IPS-NIHi7 (cell line): ENCODE measurements at regions not wholly inside any gene's neighbourhood (a gene's known extent, or its start where the extent isn't known, plus 50 kb on each side); places are given as distances from the start of the nearest gene placed in this dataset.
A peak's percentile ranks its signal among the peaks of the same experiment; 100 is the strongest.
"Not testable (repeated sequence)": the region's sequence is repeated elsewhere in the genome, so short reads cannot be mapped to it uniquely, and the experiment has no call there.

Experiments used
- DNase-seq: peaks from one replicate; pipeline ENCODE4 v3.0.0; 2012; ENCODE audit warnings: mixed read lengths; ENCODE audit errors: extremely low spot score

- DNase-seq: not testable (repeated sequence)
Observed at GRCh38 chr3:75840160-75840559, 54.8 kb upstream of the ZNF717 start.

DNA sequence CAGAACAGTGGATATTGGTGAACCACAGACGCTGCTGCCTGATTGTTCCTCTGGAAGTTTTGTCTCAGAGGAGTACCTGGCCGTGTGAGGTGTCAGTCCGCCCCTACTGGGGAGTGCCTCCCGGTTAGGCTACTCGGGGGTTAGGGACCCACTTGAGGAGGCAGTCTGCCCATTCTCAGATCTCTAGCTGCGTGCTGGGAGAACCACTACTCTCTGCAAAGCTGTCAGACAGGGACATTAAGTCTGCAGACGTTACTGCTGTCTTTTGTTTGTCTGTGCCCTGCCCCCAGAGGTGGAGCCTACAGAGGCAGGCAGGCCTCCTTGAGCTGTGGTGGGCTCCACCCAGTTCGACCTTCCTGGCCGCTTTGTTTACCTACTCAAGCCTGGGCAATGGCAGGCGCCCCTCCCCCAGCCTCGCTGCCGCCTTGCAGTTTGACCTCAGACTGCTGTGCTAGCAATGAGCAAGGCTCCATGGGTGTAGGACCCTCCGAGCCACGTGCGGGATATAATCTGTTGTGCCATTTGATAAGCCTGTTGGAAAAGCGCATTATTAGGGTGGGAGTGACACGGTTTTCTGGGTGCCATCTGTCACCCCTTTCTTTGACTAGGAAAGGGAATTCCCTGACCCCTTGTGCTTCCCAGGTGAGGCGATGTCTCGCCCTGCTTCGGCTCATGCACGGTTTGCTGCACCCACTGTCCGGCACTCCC lies 65.1 kb upstream of the ZNF717 start:
- DNase-seq: not testable (repeated sequence)

- DNase-seq: no peak
Observed at GRCh38 chr3:75863130-75863529, 77.8 kb upstream of the ZNF717 start.

GRCh38 chr3:75863878-75864277 lies 78.5 kb upstream of the ZNF717 start:
- no peak for DNase-seq

- DNase-seq: not testable (repeated sequence)
Observed at GRCh38 chr3:75883719-75884118, 98.4 kb upstream of the ZNF717 start.

GRCh38 chr3:75886971-75887526 lies 101.7 kb upstream of the ZNF717 start:
- DNase-seq: peak; percentile 21

GRCh38 chr3:75894234-75894633 lies 108.9 kb upstream of the ZNF717 start:
- no peak for DNase-seq

DNA sequence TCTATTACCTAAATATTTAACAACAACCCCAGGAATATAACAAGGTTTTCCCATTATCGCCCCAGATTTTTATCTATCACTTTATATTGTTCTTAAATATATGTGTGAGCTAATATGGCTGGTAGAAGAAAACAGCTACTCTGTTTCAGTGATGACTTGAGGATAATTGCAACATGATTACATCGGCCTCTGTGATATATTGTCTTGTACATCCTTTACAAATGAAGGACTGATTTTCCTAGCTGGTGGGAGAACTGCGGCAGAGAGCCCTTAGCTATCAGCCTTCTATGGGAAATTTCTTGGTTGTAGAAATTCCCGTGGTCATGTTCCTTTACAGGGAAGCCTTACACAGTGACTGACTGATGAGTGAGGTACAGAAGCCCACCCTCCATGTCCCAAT lies 110.9 kb upstream of the ZNF717 start:
- DNase-seq: no peak

GRCh38 chr3:75901446-75901845 lies 116.1 kb upstream of the ZNF717 start:
- DNase-seq: not testable (repeated sequence)

DNA sequence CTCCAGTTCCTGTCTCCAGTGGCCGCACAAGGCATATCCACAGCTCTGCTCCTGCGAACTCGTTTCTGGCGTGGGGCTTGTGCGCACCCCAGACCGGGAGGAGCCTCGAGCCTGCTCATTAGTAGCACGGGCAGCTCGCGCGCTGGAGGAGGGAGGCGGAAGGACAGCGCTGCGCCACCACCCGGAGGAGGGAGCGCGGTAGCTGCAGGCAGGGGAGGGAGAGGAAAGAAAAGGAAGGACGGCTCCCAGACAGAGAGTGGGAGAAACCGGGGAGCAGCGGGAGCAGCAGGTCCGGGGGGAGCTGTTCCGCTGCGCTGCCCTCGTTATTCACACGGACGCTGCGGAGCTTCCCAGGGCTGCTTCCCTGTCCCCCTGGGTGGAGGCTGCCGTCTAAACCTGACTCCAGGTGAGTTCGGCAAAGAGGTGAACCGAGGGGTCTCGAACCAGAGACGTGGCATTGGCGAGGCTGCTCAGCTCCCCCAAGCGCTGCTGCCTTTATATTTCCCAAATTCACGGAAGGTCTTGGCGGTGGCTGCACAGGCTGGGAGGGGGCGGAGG lies 121.3 kb upstream of the ZNF717 start:
- DNase-seq: peak; percentile 63

- no peak for DNase-seq
Observed at GRCh38 chr3:75913800-75914350, 128.5 kb upstream of the ZNF717 start.

GRCh38 chr3:75914741-75915140 lies 129.4 kb upstream of the ZNF717 start:
- DNase-seq: not testable (repeated sequence)

- DNase-seq: no peak
Observed at GRCh38 chr3:75938921-75939320, 153.6 kb upstream of the ZNF717 start.

DNA sequence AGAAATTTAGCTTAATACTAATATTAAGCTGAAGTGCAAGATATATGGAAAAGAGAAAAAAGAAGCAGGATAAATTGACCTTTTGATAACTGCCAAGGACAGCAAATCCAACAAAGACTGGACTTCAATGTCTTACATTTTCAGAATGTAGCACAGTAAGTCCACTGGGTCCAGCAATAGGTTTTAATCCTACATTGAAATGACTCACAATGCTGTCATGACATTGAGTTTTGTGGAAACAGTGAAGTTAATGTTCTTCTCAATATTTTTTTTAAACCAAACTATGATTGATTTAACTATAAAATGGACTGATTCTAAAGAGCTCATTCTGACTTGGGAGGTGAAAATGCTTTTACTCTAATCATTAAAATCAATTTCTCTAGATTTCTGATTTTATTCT lies 166.6 kb upstream of the ZNF717 start:
- no peak for DNase-seq

GRCh38 chr3:75960031-75960430 lies 174.7 kb upstream of the ZNF717 start:
- DNase-seq: not testable (repeated sequence)

DNA sequence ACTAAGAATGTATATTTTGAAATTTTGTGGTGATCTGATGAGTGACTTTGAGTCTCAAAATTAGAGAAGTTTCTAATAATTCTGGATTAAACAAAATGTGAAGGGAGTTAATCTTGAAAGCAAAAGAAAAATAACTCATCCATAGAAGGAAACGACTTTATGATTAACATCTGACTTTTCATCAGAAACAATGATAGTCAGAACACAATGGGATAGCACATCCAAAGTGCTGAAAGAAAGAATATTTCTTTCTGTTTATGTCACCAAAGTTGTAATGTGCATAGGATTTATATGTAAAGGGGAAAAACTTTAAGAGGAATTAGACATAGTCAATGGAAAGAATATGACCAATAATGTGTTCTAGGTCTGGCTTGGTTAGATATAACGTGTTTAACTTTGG lies 176.7 kb upstream of the ZNF717 start:
- DNase-seq: not testable (repeated sequence)

- no peak for DNase-seq
Observed at GRCh38 chr3:75967071-75967470, 181.7 kb upstream of the ZNF717 start.

DNA sequence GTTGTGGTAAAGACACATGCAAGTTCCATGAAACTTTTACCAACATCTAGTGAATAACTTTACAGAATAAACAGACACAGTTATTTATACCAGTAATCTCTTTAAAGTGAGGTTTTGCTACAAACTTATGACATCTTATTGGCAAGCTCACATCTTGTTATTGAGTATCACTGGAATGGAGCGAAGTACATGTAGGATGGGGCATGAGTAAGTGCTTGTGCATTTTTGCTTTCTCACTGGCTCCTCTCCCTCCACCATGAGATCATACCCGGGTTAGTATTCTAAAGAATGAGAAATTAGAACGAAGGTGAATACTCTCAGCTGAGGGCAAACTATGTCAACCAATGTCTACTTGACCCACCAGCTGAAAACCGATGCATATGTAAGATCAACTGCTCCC lies 193.3 kb upstream of the ZNF717 start:
- DNase-seq: no peak

DNA sequence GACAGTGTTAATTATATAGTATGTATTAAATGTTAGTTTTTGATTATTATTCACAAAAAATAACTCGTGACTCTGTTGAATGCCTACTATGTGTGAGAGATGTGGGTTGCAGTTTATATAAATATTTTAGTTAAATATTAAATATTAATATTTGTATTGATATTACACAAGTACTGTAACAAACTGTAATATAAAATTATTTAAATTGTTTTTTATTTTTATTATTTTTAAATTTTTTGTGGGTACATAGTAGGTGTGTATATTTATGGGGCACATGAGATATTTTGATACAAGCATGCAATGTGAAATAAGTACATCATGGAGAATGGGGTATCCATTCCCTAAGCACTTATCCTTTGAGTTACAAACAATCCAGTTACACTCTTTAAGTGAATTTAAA lies 196.1 kb upstream of the ZNF717 start:
- DNase-seq: no peak

GRCh38 chr3:75982151-75982550 lies 196.8 kb upstream of the ZNF717 start:
- DNase-seq: no peak

- no peak for DNase-seq
Observed at GRCh38 chr3:75983111-75983510, 197.8 kb upstream of the ZNF717 start.

DNA sequence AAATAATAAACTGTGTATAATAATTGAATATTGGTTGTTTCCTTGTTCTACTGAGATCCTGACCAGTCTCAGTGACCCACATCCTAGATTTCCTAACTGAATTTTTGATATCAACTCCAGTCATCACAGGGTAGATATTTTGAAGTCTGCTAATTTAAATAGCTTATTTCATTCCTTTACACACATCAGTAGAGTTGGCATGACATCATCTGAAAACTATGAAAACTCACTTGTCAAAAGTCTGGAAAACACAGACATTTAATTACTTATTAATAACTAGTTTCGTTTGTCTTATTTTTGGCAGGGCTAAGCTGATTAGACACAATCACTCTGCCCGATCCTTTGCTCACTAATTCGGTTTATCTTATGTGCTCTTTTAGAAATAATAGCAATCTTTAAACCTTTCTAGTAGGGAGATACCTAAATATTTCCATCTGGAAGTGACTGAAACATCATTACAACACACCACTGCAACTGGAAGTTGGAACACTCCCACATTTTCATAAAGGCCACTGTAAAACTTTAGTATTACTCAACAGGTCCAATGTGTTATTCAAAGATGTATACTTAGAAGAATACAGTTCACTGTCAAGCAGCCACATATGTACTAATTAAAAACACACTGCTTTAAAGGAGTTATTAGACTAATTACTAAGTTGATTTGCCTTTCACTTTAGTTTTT lies 198.4 kb upstream of the ZNF717 start:
- no peak for DNase-seq

- no peak for DNase-seq
Observed at GRCh38 chr3:75985432-75985831, 200.1 kb upstream of the ZNF717 start.
